SH-SY5Y (cell line): ENCODE measurements at regions not wholly inside any gene's neighbourhood (a gene's known extent, or its start where the extent isn't known, plus 50 kb on each side); places are given as distances from the start of the nearest gene placed in this dataset.

Experiments
- GATA2 ChIP-seq: IDR thresholded peaks from 2 replicates; pipeline ENCODE4 v1.6.1; 2011; ENCODE audit warnings: mild to moderate bottlenecking, low read depth, low read length
- GATA3 ChIP-seq: IDR thresholded peaks from 2 replicates; pipeline ENCODE4 v1.6.1; 2011; ENCODE audit warnings: low read depth, mild to moderate bottlenecking, low read length, moderate library complexity

DNA sequence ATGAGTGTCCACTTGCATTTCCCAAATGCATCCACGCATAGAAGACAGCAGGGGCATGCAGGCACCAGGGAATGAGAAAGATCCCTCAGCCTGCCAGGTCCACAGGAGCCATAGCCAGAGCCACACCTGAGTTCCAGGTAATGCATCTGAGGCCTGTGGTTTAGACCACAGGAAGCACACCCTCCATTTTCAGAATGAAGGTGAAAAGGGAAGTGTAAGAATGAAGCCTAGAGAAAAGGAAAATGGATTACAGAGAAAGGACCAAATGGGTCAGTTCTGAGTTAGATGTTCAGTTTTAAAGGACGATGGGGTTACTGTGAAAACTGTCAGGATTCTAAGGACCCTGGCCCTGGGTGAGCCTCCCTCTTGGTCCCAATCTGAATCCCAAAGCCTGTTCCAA is 1283.2 kb downstream of the TMEM121 start:
- TF ChIP-seq GATA3 (no peak), GATA2 (no peak)

DNA sequence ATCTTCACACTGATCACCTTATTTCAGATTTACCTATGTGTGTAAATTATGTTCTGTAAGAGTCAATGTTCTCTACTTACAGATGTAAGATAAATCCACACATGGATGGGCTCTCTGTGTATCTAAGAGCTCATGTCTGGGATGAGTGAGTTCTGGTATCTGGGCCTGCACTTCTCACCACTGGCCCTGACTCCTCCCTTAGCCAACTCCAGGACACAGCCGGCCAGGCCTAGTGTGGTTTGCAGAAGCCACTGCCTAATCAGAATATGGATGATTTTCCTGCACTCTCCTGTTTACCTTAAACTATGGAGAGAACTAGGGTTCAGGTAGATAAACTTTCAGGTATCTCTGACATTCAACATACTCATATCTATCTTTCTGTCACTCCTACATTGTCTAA is 1284.8 kb downstream of the TMEM121 start:
- TF ChIP-seq GATA2 (no peak), GATA3 (no peak)

DNA sequence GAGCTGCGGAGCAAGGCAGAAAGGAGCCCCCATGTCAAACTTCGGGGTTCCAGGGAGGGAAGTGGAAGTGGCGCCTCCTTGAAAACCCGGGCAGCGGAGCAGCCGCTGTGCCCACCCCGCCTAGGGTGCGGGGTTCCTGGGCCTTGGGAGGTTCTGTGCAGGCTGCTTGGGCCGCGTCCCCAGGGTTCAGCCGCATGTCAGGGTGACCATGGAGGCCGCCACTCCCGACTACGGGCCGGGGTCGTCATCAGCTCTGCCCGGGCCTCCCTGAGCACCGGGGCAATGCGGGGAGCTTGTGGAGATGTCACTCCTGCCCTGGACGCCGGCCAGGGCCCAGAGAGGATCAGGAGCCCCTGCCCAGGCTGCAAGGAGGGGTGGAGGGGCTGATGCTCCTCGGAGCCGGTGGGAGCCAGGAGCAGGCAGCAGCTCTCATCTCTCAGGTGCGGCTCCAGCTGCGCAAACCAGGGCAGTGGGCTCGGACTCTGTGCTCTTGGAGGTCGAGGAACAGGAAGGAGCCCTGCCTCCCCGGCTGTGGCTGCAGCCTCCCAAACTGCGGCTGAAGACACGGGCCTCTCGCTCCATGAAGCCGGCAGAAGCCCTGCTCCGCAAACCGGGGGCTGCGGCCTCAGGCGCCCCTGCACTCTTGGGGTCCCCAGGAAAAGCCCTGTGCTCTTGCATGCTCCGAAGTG is 1286.5 kb downstream of the TMEM121 start:
- no peak for TF ChIP-seq GATA2
- TF ChIP-seq GATA3, result no peak

DNA sequence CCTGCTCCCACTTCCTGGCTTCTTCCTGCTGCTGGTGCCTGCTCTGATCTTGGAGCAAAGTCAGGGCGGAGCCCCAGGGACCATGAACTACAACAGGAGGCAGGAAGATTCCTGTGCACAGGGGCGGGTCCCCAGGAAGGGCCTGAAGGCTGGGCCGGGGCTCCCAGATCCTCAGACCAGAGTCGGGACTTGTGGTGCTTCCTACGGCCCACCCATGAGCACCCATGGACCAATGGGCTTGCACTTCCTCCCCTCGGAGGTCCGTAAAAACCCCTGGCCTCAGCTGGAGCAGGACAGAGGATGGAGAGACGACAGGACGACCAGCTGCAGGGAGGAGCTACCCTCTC is 1287.1 kb downstream of the TMEM121 start:
- TF ChIP-seq GATA3 (no peak), GATA2 (no peak)

DNA sequence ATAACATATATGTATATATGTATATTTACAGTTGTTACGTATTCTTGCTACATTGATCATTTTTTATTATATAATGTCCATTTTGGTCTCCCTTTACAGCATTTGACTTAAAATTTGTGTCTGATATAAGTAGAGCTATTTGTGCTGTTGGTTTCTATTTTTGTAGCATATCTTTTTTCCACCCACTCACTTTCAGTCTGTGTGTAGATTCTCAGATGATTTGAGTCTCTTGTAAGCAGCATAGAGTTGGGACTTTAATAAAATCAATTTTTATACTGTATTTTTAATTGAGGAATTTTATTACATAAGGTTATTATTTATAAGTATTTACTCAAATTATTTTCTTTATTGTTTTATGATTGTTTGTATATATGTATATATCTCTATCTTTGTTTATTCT is 1293.7 kb downstream of the TMEM121 start:
- no peak for TF ChIP-seq GATA2
- TF ChIP-seq GATA3, result no peak

DNA sequence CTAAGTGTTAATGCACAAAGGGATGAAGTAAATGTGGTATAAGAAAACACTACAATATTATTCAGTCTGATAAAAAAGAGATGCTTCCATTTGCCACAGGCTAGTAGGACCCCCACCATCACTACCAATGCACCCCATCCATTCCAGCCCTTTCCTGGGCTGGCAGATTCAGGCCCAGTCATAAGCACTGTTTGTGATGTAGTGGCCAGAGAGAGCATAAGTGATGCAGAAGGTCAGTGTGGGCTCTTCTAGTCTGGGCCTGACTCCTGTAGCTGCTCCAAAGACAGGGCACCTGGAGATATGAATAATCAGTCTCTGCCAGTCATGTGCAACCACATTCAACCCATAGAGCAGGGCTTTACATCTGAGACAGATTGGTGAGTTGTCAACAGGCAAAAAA is 1294.7 kb downstream of the TMEM121 start:
- no peak for TF ChIP-seq GATA3
- TF ChIP-seq GATA2, result no peak

DNA sequence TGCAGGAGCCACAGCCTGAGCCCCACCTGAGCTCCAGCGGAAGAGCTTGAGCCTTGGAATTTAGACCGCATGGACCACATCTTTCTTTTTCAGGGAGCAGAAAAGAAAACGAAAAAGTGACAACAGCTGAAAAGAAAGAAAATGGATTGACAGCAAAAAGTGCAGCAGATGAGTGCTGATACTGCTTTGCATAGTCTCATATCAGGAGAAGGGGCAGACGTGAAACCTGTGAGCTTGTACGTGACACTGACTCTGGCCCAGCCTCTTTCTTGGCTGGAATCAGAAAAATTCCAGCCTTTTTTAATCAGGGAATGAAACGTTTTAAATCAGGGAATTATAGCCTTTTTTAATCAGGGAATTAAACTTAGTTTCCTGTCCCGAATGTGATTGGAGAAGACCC is 1296.5 kb downstream of the TMEM121 start:
- no peak for TF ChIP-seq GATA3
- no peak for TF ChIP-seq GATA2

DNA sequence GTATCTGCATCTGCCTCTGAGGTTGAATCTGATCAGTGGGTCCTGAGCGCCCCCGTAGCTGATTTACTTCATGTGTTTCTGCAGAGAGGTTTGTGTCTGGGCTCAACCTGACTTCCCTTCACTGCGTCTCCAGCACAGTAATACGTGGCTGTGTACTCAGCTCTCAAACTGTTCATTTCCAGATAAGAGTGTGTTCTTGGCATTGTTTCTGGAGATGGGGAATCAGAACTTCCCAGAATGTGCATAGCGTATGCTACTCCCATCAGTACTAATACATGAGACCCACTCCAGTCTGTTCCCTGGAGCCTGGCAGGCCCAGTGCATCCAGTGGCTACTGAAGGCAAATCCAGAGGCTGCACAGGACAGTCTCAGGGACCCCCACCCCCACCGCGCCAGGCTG is 1297.2 kb downstream of the TMEM121 start:
- TF ChIP-seq GATA3 (no peak), GATA2 (no peak)

DNA sequence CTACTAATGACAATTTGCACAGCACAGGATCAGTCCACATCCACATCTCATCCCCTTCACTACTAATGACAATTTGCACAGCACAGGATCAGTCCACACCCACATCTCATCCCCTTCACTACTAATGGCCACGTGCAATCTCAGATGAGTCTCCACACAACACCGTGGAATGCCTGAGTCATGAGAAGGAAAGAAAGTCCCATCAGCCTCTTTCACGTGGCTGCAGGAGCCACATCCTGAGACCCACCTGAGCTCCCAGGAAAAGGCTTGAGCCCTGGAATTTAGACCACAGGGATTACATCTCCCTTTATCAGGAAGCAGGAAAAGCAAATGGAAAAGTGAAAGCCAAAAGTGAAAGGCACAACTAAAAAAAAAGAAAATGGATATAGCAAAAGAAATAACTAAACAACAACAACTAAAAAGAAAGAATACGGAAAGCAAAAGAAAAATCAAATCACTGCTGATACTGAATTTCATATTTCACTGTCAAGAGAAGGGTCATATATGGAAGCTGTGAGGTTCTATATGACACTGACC is 1300.5 kb downstream of the TMEM121 start:
- TF ChIP-seq GATA2 (no peak), GATA3 (no peak)

DNA sequence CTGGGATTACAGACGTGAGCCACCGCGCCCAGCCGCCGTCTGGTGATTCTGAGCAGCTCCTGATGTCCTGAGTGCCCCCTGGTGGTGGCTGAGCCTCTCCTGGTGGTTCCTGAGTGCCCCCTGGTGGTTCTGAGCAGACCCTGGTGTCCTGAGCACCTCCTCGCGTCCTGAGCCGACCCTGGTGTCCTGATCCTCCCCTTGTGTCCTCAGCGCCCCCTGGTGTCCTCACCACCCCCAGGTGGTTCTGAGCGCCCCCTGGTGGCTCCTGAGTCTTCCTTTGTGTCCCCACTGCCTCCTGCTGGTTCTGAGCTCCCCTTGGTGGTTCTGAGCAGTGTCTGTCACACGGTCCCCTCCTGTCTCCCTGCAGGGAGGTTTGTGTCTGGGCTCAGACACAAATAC is 1304.9 kb downstream of the TMEM121 start:
- TF ChIP-seq GATA2, result no peak
- TF ChIP-seq GATA3, result no peak

DNA sequence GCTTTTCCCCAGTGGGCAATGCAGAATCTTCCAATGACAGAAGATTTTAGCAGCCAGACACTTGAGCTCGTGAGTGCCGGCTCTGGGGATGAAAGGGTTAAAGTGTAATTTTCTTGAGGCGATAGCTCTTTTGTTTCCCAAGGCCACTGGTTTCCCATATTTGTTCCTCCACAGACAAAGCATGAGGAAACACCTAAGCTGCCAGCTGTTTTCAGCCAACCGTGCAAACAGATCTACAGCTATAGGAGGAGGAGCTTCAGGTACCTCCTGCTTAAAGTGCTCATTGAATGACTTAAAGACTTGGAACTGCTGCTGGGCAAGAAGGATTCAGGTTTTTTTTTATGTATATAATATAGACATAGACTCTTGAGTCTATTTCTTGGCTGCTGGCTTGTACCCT is 1311.5 kb downstream of the TMEM121 start:
- TF ChIP-seq GATA3 (no peak), GATA2 (no peak)

DNA sequence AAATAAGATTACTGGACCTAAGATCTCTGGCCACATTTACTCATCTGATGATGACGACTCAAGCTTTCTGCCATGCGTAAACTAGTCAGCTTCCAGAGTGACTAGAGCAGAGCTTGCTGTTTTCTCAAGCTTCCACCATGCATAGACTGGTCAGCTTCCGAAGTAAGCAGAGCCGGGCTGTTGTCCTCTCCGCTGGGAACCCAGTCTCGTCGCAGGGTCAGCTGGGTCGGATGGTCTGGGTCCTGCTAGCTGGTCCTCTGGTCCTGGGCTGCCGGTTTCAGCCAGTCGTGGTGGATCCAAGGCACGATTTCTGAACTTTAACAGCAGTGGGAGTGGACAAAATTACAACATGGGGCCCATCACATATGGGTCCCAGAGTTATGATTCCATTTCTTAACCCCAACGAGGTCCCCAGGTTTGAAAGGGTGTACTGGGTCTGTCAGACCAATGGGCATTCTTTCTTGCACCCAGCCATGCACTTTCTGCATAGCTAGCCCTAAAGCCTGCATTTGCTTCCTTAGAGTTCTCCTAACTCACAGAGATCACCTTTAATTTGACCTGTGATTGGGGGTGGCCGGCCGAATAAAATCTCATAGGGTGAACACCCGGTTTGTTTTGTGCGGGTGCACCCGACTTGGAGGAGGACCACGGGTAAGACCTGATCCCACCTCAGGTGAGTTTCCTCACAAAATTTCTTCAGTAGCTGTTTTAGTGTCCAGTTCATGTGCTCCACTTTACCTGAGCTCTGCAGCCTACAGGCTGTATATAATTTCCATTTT is 1312.8 kb downstream of the TMEM121 start:
- no peak for TF ChIP-seq GATA3
- no peak for TF ChIP-seq GATA2

DNA sequence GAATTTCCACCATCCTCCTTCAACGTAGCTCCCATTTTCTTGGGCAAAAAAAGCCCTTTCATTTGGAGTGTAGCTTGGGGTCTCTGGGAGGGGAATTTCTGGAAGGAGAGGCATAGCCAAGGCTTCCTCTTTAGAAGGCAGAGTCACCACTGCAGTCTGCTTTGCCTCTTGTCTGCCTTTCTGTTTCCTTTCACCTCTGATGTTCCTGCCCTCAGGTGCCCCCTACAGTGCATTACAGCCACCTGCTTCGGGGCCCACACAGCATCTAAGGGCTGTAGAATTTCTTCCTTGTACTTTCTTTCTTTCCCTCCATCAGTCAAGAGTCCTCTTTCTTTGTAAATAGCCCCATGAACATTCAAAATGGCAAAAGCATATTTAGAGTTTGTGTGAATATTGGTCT is 1313.9 kb downstream of the TMEM121 start:
- TF ChIP-seq GATA2 (no peak), GATA3 (no peak)

DNA sequence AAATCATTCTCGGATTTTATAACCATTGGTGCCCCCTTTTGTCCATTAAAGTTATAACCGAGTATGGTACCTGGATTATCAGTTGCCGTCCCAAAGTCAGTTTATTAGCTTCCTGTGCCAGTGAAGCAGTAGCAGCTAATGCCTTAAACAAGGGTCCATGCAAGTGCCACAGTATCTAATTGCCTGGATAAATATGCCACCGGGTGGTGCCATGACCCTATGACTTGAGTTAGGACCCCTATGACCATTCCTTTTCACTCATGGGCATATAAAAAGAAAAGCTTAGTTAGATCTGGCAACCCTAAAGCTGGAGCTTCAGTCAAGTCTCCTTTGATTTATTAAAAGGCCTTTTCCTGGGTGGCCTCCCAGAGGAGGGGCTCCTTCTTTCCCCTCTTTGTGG is 1314.6 kb downstream of the TMEM121 start:
- no peak for TF ChIP-seq GATA3
- TF ChIP-seq GATA2, result no peak

DNA sequence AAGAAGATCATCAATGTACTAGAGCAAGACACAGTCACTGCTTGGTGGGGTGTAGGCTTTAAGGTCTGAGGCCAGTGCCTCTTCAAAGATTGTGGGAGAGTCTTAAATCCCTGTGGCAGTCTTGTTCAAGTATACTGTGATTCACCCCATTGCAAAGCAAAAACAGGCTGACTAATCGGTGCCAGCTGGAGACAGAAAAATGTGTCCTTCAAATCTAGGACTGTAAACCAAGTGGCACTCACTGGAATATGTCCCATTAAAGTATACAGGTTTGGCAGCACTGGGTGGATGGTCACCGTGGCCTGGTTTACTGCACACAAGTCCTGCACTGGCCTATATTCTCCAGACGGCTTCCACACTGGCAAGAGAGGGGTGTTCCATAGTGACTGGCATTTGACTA is 1315.3 kb downstream of the TMEM121 start:
- TF ChIP-seq GATA2 (no peak), GATA3 (no peak)

DNA sequence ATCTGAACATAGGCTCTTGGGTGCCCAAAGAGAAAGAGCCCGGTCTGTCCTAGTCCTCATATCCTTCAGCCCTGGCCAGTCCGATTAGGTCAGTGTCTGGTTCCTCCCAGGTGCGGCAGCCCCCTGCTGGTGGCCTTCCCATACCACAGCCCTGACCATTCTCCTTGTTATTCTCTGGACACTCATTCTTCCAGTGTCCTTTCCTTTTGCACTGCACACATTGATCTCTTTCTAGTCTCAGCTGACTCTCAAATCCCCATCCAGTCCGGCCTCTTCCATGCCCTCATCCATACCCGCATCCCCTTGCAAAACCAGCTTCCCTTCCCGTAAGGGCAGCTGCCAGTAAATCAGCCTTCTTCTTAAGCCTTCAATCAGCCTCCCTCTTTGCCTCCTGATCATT is 1316.3 kb downstream of the TMEM121 start:
- TF ChIP-seq GATA3, result no peak
- TF ChIP-seq GATA2, result no peak
